Mesothelial cell of epicardium (in vitro differentiated cells): ENCODE measurements at regions not wholly inside any gene's neighbourhood (a gene's known extent, or its start where the extent isn't known, plus 50 kb on each side); places are given as distances from the start of the nearest gene placed in this dataset.

Experiments
- DNase-seq, 2 experiments: peaks; one replicate each; pipeline ENCODE4 v3.0.0; 2021; ENCODE audit warnings: low spot score in 2 of 2; ENCODE audit not compliant: unreplicated experiment in 2 of 2
- H3K27ac Mint-ChIP-seq: 2 replicates; pipeline ENCODE4 v1.8.0; 2021; ENCODE audit warnings: mixed read lengths
- H3K27me3 Mint-ChIP-seq: 2 replicates; pipeline ENCODE4 v1.8.0; 2021; ENCODE audit warnings: low read depth, mixed read lengths
- H3K36me3 Mint-ChIP-seq: 2 replicates; pipeline ENCODE4 v1.8.0; 2021; ENCODE audit warnings: mixed read lengths
- H3K4me1 Mint-ChIP-seq: 2 replicates; pipeline ENCODE4 v1.8.0; 2021; ENCODE audit warnings: mixed read lengths
- H3K4me3 Mint-ChIP-seq: 2 replicates; pipeline ENCODE4 v1.8.0; 2021; ENCODE audit warnings: mild to moderate bottlenecking, moderate library complexity, mixed read lengths
- H3K9me3 Mint-ChIP-seq: 2 replicates; pipeline ENCODE4 v1.8.0; 2021; ENCODE audit warnings: mixed read lengths
- CTCF ChIP-seq: fragments of 200-600 bp; sonication (generic); IDR thresholded peaks from one replicate; pipeline ENCODE4 v1.5.0; 2021; ENCODE audit warnings: antibody characterized with exemption; ENCODE audit not compliant: unreplicated experiment

- Mint-ChIP-seq H3K27me3 (no peaks in the 10 kb centered on the region), H3K9me3 (peaks cover 36% of the 10 kb centered on the region), H3K27ac (no peak overlapping the region), H3K4me1 (no peaks in the 10 kb centered on the region), H3K36me3 (no peaks in the 10 kb centered on the region), H3K4me3 (no peak overlapping the region)
- no peak for TF ChIP-seq CTCF
- DNase-seq = no peak
These were observed 193.3 kb downstream of the ANKRD30B start for GRCh38 chr18:14941256-14941655.

- H3K27ac Mint-ChIP-seq = no peak overlapping the region
- peaks cover 35% of the 10 kb centered on the region for H3K9me3 Mint-ChIP-seq
- H3K4me1 Mint-ChIP-seq = no peaks in the 10 kb centered on the region
- H3K4me3 Mint-ChIP-seq = no peak overlapping the region
- no peaks in the 10 kb centered on the region for H3K36me3 Mint-ChIP-seq
- no peak for TF ChIP-seq CTCF
- DNase-seq = no peak
- H3K27me3 Mint-ChIP-seq = no peaks in the 10 kb centered on the region
These were observed 193.8 kb downstream of the ANKRD30B start for GRCh38 chr18:14941792-14942191.

DNA sequence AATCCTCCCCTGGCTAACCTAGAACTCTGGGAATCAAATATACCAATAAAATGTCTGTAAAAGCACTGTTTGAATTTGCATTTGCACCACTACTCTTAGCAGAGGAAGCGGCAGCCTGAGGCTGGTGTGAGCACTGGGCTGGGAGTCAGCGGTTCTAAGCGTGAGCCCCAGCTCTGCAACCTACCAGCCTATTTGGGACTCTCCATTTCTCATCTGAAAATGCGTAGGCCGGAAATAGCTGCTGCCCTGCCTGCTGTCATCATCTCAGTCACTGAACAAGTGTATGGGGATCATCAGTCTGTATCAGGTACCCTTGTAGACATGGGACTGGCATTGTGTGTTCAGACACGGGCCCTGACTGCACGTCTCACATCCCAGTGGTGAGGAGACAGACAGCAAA, 194.3 kb downstream of the ANKRD30B start:
- DNase-seq = no peak
- no peak for TF ChIP-seq CTCF
- no peaks in the 10 kb centered on the region for H3K27me3 Mint-ChIP-seq
- no peaks in the 10 kb centered on the region for H3K4me1 Mint-ChIP-seq
- peaks cover 39% of the 10 kb centered on the region for H3K9me3 Mint-ChIP-seq
- H3K4me3 Mint-ChIP-seq = no peak overlapping the region
- no peaks in the 10 kb centered on the region for H3K36me3 Mint-ChIP-seq
- no peak overlapping the region for H3K27ac Mint-ChIP-seq

GRCh38 chr18:14943486-14943885, 195.5 kb downstream of the ANKRD30B start:
- TF ChIP-seq CTCF = no peak
- Mint-ChIP-seq H3K9me3 (peaks cover 35% of the 10 kb centered on the region), H3K36me3 (no peaks in the 10 kb centered on the region), H3K27ac (no peak overlapping the region), H3K4me1 (no peaks in the 10 kb centered on the region), H3K27me3 (no peaks in the 10 kb centered on the region), H3K4me3 (no peak overlapping the region)
- no peak for DNase-seq

DNA sequence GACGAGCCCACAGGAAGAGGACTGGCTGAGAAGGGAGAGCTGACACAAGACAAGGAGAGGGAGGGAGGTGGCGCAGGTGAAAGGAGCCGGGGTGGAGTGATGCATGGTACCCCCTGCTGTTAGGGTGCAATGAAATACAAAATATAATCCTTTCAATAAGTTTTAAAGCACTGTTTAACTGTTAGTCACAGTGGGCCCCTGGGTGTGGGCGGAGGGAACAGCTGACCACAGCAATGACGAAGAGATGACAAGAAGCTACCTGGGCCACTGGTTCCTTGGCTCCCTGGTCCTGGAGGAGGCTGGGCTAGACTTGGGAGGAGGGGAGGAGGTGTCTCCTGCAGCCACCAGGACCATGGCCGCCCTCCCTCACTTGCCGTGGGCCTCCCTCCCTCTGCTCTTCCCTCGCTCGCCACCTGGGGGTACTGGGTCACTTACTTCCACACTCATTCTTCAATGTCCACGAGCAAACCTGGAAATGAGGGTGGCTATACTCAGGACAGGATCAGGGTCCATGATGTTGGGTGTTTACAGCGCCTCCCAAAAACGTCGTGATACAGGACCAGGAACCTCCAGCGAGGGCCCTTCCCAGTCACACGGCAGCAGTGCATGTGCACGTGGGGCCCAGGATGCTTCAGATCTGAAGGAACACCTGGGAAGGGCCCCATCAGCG, 196.1 kb downstream of the ANKRD30B start:
- no peak for DNase-seq
- H3K27me3 Mint-ChIP-seq = no peaks in the 10 kb centered on the region
- TF ChIP-seq CTCF = no peak
- H3K36me3 Mint-ChIP-seq = no peaks in the 10 kb centered on the region
- no peak overlapping the region for H3K4me3 Mint-ChIP-seq
- H3K4me1 Mint-ChIP-seq = no peaks in the 10 kb centered on the region
- H3K9me3 Mint-ChIP-seq = peaks cover 35% of the 10 kb centered on the region
- no peak overlapping the region for H3K27ac Mint-ChIP-seq

- no peak for TF ChIP-seq CTCF
- Mint-ChIP-seq H3K36me3 (no peaks in the 10 kb centered on the region), H3K4me3 (no peak overlapping the region), H3K27me3 (no peaks in the 10 kb centered on the region), H3K9me3 (peaks cover 43% of the 10 kb centered on the region), H3K27ac (no peak overlapping the region), H3K4me1 (no peaks in the 10 kb centered on the region)
- DNase-seq = no peak
These were observed 196.9 kb downstream of the ANKRD30B start for GRCh38 chr18:14944838-14945237.
